Nephron (organoid): ENCODE measurements at regions not wholly inside any gene's neighbourhood (a gene's known extent, or its start where the extent isn't known, plus 50 kb on each side); places are given as distances from the start of the nearest gene placed in this dataset.
A peak's percentile ranks its signal among the peaks of the same experiment; 100 is the strongest.

Source experiments
- H3K27ac Mint-ChIP-seq, 3 experiments: 2 replicates each; pipeline ENCODE4 v1.8.0; 2020; ENCODE audit warnings: mixed read lengths in 3 of 3, mild to moderate bottlenecking in 2 of 3, moderate library complexity in 1 of 3
- H3K27me3 Mint-ChIP-seq: 2 replicates; pipeline ENCODE4 v1.8.0; 2021; ENCODE audit warnings: low read depth, mild to moderate bottlenecking, moderate library complexity, mixed read lengths
- H3K36me3 Mint-ChIP-seq: 2 replicates; pipeline ENCODE4 v1.8.0; 2020; ENCODE audit warnings: low read depth, mixed read lengths
- H3K4me1 Mint-ChIP-seq: 2 replicates; pipeline ENCODE4 v1.8.0; 2020; ENCODE audit warnings: mixed read lengths
- H3K4me3 Mint-ChIP-seq, 3 experiments: 2 replicates each; pipeline ENCODE4 v1.8.0; 2020; ENCODE audit warnings: mild to moderate bottlenecking in 3 of 3, mixed read lengths in 3 of 3, moderate library complexity in 2 of 3
- H3K9me3 Mint-ChIP-seq: 2 replicates; pipeline ENCODE4 v1.8.0; 2020; ENCODE audit warnings: mixed read lengths
- TF ChIP-seq, protein P1 (sequence below), 3 experiments: fragments of 200-600 bp; sonication (generic); IDR thresholded peaks; one replicate each; pipeline ENCODE4 v1.5.0; 2021; ENCODE audit warnings: antibody characterized with exemption in 3 of 3; ENCODE audit not compliant: unreplicated experiment in 3 of 3

DNA sequence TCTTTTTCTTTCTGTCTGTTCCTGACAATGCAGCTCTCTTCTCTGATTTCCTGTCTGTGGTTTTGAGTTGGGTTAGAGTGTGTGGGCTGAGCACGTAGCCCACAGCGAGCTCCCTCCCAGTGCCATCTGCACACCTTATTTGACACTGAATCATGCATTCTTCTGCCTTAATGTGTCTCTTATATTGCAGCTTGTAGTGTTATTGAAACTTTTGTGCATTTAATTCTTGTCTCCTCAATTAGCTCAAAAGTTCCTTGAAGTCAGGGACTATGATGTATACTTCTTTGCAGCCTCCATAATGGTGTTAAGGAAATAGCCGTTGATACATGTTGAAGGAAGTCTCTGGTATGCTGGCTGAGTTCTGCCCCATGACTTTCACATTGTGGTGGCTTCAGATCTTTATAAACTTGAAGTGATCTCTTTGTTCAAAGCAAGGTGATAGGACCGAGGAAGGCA, 576.2 kb upstream of the CLINT1 start:
- TF ChIP-seq, protein P1, sequence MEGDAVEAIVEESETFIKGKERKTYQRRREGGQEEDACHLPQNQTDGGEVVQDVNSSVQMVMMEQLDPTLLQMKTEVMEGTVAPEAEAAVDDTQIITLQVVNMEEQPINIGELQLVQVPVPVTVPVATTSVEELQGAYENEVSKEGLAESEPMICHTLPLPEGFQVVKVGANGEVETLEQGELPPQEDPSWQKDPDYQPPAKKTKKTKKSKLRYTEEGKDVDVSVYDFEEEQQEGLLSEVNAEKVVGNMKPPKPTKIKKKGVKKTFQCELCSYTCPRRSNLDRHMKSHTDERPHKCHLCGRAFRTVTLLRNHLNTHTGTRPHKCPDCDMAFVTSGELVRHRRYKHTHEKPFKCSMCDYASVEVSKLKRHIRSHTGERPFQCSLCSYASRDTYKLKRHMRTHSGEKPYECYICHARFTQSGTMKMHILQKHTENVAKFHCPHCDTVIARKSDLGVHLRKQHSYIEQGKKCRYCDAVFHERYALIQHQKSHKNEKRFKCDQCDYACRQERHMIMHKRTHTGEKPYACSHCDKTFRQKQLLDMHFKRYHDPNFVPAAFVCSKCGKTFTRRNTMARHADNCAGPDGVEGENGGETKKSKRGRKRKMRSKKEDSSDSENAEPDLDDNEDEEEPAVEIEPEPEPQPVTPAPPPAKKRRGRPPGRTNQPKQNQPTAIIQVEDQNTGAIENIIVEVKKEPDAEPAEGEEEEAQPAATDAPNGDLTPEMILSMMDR (IDR thresholded peaks at IDR 0.05; ENCODE audit: unreplicated experiment in 3 of 3): no peak
- Mint-ChIP-seq H3K4me1 (peaks cover 13% of the 10 kb centered on the region), H3K9me3 (no peaks in the 10 kb centered on the region), H3K36me3 (no peaks in the 10 kb centered on the region), H3K4me3 (no peak overlapping the region), H3K27ac (no peak overlapping the region), H3K27me3 (no peaks in the 10 kb centered on the region)

DNA sequence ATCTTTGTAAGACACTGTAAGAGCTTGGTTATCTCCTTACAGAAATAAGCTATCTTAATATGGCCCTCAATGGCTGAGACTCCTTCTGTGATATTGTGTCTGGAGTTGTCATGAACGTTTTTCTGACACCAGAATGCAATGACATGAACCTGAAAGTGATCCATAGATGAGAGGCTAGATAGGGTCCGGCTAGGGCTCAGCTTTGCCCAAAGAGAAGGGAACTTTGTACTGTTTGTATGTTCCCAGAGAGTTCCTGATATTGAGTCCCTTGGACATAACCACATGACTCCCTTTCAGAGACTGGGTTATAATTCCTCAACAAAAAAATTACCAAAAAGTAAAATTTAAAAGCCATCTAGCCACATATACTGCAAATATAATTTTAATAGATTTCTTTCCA, 575.8 kb upstream of the CLINT1 start:
- H3K27me3 Mint-ChIP-seq: no peaks in the 10 kb centered on the region
- peaks cover 13% of the 10 kb centered on the region for H3K4me1 Mint-ChIP-seq
- no peak overlapping the region for H3K4me3 Mint-ChIP-seq
- no peak overlapping the region for H3K27ac Mint-ChIP-seq
- TF ChIP-seq, protein P1 (IDR thresholded peaks at IDR 0.05; ENCODE audit: unreplicated experiment in 3 of 3): no peak
- no peaks in the 10 kb centered on the region for H3K36me3 Mint-ChIP-seq
- H3K9me3 Mint-ChIP-seq: no peaks in the 10 kb centered on the region

DNA sequence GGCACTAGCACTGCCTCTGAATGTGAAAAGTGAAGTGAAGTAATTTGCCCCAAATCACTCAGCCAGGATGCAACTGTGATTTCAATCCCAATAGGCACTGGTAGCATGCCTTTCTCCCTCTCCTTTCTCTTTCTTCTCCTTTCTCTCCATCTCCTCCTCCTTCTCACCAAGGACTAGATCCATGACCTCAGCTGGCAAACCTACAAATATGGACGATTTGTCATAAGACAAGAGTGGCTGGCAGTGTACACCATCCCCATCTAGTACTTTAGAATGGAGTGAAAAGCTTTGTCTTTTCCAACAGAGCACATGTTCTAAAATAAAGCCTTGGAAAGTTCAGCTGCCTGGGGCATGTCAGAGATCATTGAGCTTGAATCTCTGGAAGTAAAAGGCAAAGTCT, 574.7 kb upstream of the CLINT1 start:
- no peak overlapping the region for H3K4me3 Mint-ChIP-seq
- no peak overlapping the region for H3K27ac Mint-ChIP-seq
- no peaks in the 10 kb centered on the region for H3K27me3 Mint-ChIP-seq
- TF ChIP-seq, protein P1 (IDR thresholded peaks at IDR 0.05; ENCODE audit: unreplicated experiment in 3 of 3): no peak
- H3K9me3 Mint-ChIP-seq: no peaks in the 10 kb centered on the region
- H3K36me3 Mint-ChIP-seq: no peaks in the 10 kb centered on the region
- H3K4me1 Mint-ChIP-seq: peaks cover 17% of the 10 kb centered on the region

DNA sequence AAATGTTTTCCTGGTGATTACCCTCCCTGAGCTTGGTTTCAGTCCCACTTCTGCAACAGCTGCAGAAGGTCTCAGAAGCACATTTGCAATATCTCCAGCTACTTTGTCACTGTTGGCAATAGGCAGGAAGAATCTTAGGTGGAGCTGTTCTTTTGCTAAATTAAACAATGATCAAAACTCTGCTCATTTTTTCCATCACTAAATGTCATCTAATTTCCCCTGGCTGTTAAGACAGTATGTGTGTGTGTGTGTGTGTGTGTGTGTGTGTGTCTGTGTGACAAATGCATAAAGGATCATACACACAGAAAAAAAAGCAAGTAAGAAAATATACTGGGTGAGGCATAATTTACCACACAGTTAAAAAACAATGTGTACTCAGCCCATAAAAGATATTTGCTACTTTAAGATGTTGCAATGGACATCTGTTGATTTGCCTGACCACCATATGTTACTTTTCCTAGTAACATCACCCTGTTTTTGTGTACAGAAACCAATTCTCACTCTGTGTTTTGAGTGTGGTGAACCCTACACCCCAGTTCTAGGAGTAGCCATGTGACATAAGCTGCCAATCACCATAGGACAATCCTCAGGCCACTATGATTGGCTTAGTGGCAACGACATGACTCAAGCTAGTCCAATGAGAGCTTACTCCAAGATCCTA, 572.6 kb upstream of the CLINT1 start:
- Mint-ChIP-seq H3K36me3 (no peaks in the 10 kb centered on the region), H3K4me1 (peaks cover 29% of the 10 kb centered on the region), H3K9me3 (no peaks in the 10 kb centered on the region), H3K4me3 (no peak overlapping the region), H3K27ac (peak overlapping the region; percentile 40 to 77 (median 63)), H3K27me3 (no peaks in the 10 kb centered on the region)
- TF ChIP-seq, protein P1 (IDR thresholded peaks at IDR 0.05; ENCODE audit: unreplicated experiment in 3 of 3): no peak

DNA sequence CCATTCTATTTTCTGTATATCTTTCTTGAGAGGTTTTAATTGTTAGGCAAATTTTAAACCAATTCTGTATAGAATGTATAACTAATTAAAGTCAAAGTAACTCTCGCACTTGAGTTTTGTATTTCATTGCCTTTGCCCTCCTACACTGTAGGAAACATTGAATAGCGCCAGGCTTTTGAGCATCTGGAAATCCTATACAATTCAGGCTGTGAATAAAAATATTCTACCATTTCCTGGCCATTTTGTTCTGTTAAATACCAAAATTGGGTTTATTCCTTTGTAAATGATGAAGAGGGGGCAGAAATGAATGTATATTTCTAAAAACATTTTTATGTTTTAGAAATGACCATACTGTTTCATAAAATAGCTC, 571.8 kb upstream of the CLINT1 start:
- Mint-ChIP-seq H3K27ac (no peak overlapping the region), H3K9me3 (no peaks in the 10 kb centered on the region), H3K36me3 (no peaks in the 10 kb centered on the region), H3K4me3 (no peak overlapping the region), H3K4me1 (peaks cover 30% of the 10 kb centered on the region), H3K27me3 (no peaks in the 10 kb centered on the region)
- TF ChIP-seq, protein P1 (IDR thresholded peaks at IDR 0.05; ENCODE audit: unreplicated experiment in 3 of 3): no peak

DNA sequence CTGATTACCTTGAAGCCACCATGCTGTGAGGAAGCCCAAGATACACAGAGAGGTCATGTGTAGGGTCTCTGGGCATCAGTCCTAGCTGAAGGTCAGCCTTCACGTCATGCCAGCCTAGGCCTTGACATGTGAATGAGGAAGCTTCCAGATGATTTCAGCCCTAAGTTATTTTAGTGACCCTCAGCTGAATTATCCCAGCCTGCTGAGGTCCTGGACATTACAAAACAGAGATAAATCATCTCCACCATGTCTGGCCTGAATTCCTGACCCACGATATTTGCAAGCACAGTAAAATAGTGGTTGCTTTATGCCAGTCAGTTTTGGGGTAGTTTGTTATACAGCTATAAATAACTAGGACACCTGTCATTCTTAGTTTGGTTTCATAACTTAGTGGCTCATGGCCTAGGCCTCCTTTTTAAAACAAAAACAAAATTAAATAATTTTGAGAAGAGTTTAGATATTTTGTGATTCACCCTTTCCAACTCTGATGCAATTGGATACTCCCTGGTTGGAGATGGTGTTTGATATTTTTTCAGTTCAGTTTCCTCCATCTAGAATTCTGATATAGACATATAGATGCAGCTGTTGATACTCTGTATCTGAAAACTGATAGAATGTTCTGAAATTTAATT, 571.3 kb upstream of the CLINT1 start:
- Mint-ChIP-seq H3K4me3 (no peak overlapping the region), H3K36me3 (no peaks in the 10 kb centered on the region), H3K9me3 (no peaks in the 10 kb centered on the region), H3K27me3 (no peaks in the 10 kb centered on the region), H3K4me1 (peaks cover 30% of the 10 kb centered on the region), H3K27ac (peak overlapping the region in 1 of 3 experiments; percentile 40)
- TF ChIP-seq, protein P1 (IDR thresholded peaks at IDR 0.05; ENCODE audit: unreplicated experiment in 3 of 3): no peak
